Cardiac fibroblast (primary cell): ENCODE measurements at regions not wholly inside any gene's neighbourhood (a gene's known extent, or its start where the extent isn't known, plus 50 kb on each side); places are given as distances from the start of the nearest gene placed in this dataset.

Experiments
- DNase-seq, 2 donors: peaks; one replicate each; pipeline versions ENCODE4 v3.0.0 to v3.0.0-alpha.2; 2010; ENCODE audit warnings: low read depth in 2 of 2
- H3K4me3 ChIP-seq, 2 donors: replicated peaks in 1 of 2; 1 replicate in 1 of 2; 2 replicates in 1 of 2; pipeline ENCODE4 v1.5.1; 2011; ENCODE audit warnings: low read depth in 2 of 2, low read length in 2 of 2, mild to moderate bottlenecking in 2 of 2, moderate library complexity in 1 of 2
- TF ChIP-seq, protein P1 (sequence below): IDR thresholded peaks from one replicate; pipeline ENCODE4 v1.5.1; 2011; ENCODE audit warnings: low read depth, mild to moderate bottlenecking, low read length, inconsistent platforms

DNA sequence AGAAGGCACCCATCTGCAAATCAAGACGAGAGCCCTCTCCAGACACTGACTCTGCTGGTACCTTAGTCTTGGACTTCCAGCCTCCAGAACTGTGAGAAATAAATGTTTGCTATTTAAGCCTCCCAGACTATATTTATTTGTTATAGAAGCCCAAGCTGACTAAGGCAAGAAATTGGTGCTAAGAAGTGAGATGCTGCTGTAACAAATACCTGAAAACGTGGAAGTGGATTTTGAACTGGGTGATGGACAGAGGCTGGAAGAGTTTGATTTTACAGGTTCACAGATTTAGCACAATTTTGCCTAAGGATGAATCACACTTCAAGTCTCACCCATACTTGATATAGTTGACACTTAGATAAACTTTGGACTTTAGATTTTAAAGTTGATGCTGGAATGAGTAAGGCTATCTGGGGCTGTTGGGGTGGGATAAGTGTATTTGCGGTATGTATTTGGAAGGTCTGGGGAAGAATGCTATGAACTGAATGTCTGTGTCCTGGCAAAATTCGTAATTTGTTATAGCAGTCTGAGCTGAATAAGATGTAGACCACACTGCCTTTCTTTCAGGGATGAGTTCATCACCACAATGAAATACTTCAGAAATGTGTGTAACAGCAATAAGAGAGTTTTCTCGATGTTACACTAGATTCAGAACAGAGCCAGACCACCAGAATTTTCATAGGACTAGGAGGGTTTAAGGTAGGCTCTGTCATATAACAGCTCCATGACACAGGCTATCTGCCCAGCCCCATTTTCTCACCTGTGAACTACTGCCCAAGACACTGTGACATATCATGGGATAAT, 120.5 kb upstream of the LMCD1 start:
- no peak for DNase-seq
- no peak overlapping the region for H3K4me3 ChIP-seq
- TF ChIP-seq, protein P1, sequence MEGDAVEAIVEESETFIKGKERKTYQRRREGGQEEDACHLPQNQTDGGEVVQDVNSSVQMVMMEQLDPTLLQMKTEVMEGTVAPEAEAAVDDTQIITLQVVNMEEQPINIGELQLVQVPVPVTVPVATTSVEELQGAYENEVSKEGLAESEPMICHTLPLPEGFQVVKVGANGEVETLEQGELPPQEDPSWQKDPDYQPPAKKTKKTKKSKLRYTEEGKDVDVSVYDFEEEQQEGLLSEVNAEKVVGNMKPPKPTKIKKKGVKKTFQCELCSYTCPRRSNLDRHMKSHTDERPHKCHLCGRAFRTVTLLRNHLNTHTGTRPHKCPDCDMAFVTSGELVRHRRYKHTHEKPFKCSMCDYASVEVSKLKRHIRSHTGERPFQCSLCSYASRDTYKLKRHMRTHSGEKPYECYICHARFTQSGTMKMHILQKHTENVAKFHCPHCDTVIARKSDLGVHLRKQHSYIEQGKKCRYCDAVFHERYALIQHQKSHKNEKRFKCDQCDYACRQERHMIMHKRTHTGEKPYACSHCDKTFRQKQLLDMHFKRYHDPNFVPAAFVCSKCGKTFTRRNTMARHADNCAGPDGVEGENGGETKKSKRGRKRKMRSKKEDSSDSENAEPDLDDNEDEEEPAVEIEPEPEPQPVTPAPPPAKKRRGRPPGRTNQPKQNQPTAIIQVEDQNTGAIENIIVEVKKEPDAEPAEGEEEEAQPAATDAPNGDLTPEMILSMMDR, result no peak

DNA sequence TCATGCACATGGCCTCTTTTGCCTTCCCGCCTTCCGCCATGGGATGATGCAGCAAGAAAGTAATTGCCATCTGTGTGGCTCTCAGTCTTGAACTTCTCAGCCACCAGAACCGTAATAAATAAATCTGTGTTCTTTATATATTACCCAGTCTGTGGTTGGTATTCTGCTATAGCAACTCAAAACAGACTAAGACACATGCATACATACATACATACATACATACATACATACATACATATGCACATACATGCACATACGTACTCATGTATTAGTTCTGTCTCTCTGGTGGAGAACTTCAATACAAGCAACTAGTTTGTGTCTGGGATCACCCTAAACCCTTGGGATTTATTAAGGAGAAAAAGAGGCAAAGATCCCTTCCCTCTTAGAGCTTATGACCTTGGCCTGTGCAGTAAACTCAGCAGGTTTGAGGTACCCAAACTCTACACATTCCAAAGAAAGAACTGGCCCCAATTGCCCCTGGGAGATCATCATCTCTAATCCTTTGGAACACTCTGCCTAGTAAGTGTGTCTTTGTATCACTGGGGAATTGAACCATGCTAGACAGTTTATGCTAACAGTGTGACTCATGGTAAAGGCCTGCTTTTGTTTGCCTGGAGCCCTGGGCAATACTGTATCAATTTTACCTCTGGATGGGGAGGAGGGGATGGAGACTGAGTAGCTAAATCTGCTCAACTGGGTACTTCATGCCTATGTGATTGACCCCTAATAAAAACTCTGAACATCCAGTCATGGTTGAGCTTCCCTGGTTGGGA, 115.6 kb upstream of the LMCD1 start:
- no peak overlapping the region for H3K4me3 ChIP-seq

DNA sequence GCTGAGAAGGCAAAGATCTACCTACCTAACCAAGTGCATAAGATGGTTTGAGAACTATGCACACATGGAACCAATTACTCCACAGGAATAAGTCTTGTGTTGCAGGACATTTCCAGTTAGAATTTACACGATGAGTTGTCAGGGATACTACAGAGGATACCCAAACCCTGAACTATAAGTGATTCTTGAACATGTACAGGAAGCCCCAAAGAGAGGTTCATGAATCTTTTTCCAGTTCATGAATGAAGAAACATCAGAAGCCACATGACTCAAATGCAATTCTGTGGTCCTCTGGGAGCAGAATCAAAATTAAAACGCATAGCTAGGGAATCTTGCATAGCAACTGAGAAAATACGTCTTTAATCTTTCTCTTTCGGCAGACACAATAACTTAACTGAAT, 114.1 kb upstream of the LMCD1 start:
- DNase-seq, result peak in 1 of 2 donors; percentile 21
- TF ChIP-seq, protein P1, result no peak

More for the DNA sequence above, 115.6 kb upstream of the LMCD1 start:
- peak in 1 of 2 donors; percentile 45 for DNase-seq
- TF ChIP-seq, protein P1, result no peak

DNA sequence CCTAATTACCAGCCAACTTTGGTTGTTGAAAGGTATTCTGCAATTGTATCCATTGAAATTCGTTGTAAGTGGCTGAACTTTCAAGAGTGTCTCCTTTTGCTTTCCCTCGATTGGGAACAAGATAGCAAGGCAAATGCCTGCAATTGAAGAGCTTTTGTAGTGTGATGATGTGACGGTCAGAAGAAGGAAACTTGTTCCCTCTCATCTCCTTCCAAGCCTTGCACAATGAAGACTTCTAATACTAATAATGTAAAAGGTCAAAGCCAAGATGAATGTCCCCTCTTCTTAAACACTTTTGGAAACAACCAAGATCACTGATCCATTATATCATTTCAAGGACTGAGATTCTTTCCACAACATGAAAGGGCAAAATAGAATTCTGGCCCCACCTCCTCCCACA, 101.9 kb upstream of the LMCD1 start:
- DNase-seq, result no peak
- no peak overlapping the region for H3K4me3 ChIP-seq
- TF ChIP-seq, protein P1, result no peak

More for the DNA sequence above, 114.1 kb upstream of the LMCD1 start:
- no peak overlapping the region for H3K4me3 ChIP-seq

DNA sequence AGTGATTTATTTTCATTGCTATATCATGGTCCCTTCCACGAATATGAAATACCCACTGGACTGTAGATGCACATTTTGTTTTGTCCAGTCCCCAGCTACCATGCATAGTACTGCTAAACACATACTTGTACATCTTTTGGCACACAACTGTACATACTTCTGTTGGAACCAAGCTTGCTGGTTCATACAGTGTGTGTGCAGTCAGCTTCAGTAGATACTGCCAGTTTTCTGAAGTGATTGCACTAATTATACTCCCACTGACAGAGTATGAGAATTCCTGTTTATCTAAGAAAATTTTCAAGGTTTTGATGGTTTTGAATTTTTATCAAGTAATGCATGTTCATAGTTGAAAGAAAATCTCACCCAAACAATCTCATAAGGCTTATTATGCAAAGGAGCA, 100.7 kb upstream of the LMCD1 start:
- H3K4me3 ChIP-seq, result no peak overlapping the region
- no peak for DNase-seq
- TF ChIP-seq, protein P1, result no peak

DNA sequence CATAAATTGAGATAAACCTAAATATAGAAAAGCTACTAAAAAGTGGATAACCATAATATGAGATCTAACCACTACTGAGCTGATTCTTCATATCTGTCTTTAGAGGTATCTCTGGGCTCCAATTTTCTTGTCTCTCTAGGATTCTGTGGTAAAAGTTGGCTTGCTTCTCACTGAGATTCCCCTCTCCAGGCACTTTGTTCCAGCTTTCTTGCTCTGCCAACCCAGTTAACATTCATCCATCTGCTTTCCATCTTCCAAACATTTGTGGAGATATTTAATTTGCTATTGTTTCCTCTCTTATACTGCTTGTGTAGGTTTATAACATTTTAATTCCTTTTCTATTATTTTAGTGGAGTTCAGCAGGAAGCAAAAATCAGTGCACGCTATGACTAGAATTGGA, 97.6 kb upstream of the LMCD1 start:
- TF ChIP-seq, protein P1, result no peak
- no peak for DNase-seq
- no peak overlapping the region for H3K4me3 ChIP-seq
